NCI-H526 (cell line): ENCODE measurements at regions not wholly inside any gene's neighbourhood (a gene's known extent, or its start where the extent isn't known, plus 50 kb on each side); places are given as distances from the start of the nearest gene placed in this dataset.
"Not testable (repeated sequence)": the region's sequence is repeated elsewhere in the genome, so short reads cannot be mapped to it uniquely, and the experiment has no call there.

Experiments used
- DNase-seq, 2 experiments: peaks; one replicate each; lab custom pipeline; 2025; lab: John Stamatoyannopoulos, UW

- no peak for DNase-seq
Observed at GRCh38 chr11:129503646-129504045, 128.0 kb downstream of the BARX2 start.

GRCh38 chr11:129505266-129505665, 129.6 kb downstream of the BARX2 start:
- no peak for DNase-seq

GRCh38 chr11:129508163-129508562, 132.5 kb downstream of the BARX2 start:
- no peak for DNase-seq

GRCh38 chr11:129528296-129528695, 152.6 kb downstream of the BARX2 start:
- DNase-seq = no peak

- DNase-seq = no peak
Observed at GRCh38 chr11:129530154-129530895, 154.7 kb downstream of the BARX2 start.

- no peak for DNase-seq
Observed at GRCh38 chr11:129533395-129533794, 157.7 kb downstream of the BARX2 start.

- no peak for DNase-seq
Observed at GRCh38 chr11:129536338-129536737, 160.7 kb downstream of the BARX2 start.

GRCh38 chr11:129538323-129538722, 162.7 kb downstream of the BARX2 start:
- DNase-seq = no peak

GRCh38 chr11:129543515-129544290, 168.1 kb downstream of the BARX2 start:
- no peak for DNase-seq

- DNase-seq = no peak
Observed at GRCh38 chr11:129544691-129545090, 169.0 kb downstream of the BARX2 start.

- no peak for DNase-seq
Observed at GRCh38 chr11:129546266-129546665, 170.6 kb downstream of the BARX2 start.

GRCh38 chr11:129557421-129557820, 181.8 kb downstream of the BARX2 start:
- DNase-seq = no peak

- DNase-seq = no peak
Observed at GRCh38 chr11:129569007-129569406, 193.4 kb downstream of the BARX2 start.

- not testable (repeated sequence) for DNase-seq
Observed at GRCh38 chr11:129572667-129573066, 197.0 kb downstream of the BARX2 start.

- DNase-seq = no peak
Observed at GRCh38 chr11:129573161-129573560, 197.5 kb downstream of the BARX2 start.

- DNase-seq = no peak
Observed at GRCh38 chr11:129574431-129574830, 198.8 kb downstream of the BARX2 start.

GRCh38 chr11:129576652-129577051, 201.0 kb downstream of the BARX2 start:
- no peak for DNase-seq

GRCh38 chr11:129578006-129578405, 202.4 kb downstream of the BARX2 start:
- no peak for DNase-seq

GRCh38 chr11:129580278-129580677, 204.6 kb downstream of the BARX2 start:
- no peak for DNase-seq

- DNase-seq = no peak
Observed at GRCh38 chr11:129584316-129584715, 208.7 kb downstream of the BARX2 start.

- peak; percentile 93 to 95 for DNase-seq
Observed at GRCh38 chr11:129589190-129589860, 213.7 kb downstream of the BARX2 start.

- DNase-seq = peak; percentile 89 to 94
Observed at GRCh38 chr11:129590030-129590752, 214.5 kb downstream of the BARX2 start.
